ENCODE measurements at regions not wholly inside any gene's neighbourhood (a gene's known extent, or its start where the extent isn't known, plus 50 kb on each side); places are given as distances from the start of the nearest gene placed in this dataset.

GRCh38 chr2:133723133-133723532 is 154.9 kb upstream of the NCKAP5 start:
- Histone ChIP-seq H2AFZ (ENCODE audit: low read length) (no peak overlapping the region), H3K9me2 (ENCODE audit: insufficient read depth, low read length) (no peaks in the 10 kb centered on the region), H3K9me3 (ENCODE audit: low read length) (no peaks in the 10 kb centered on the region), H3K79me2 (ENCODE audit: insufficient read depth, low read depth, low read length) (no peaks in the 10 kb centered on the region), H3K27ac (ENCODE audit: low read depth, low read length, poor library complexity, severe bottlenecking) (no peak overlapping the region), H3K4me1 (ENCODE audit: insufficient read depth, low read length, poor library complexity, severe bottlenecking) (no peaks in the 10 kb centered on the region), H3K36me3 (ENCODE audit: insufficient read depth, low read length) (no peaks in the 10 kb centered on the region), H4K20me1 (ENCODE audit: insufficient read depth, low read length) (no peaks in the 10 kb centered on the region), H3K4me3 (ENCODE audit: low read depth, low read length, poor library complexity, severe bottlenecking) (no peak overlapping the region), H3K4me2 (ENCODE audit: low read length) (no peak overlapping the region)
- no peak for TF ChIP-seq CTCF (conservative IDR thresholded peaks at IDR 0.05; ENCODE audit: low read length)
- CTCF ChIA-PET (ENCODE audit: unreplicated experiment): no interaction called here
- POLR2A ChIA-PET: no interaction called here
- no TSS peak for BruUV-seq (replicated peaks)
- no peak for DNase-seq (ENCODE audit: low spot score)
- intact Hi-C loops (cut with micrococcal nuclease; ENCODE audit: unreplicated experiment): no loop called here

GRCh38 chr2:133726973-133727372 is 158.7 kb upstream of the NCKAP5 start:
- ChIA-PET POLR2A (no interaction called here), CTCF (ENCODE audit: unreplicated experiment) (no interaction called here)
- intact Hi-C loops (cut with micrococcal nuclease; ENCODE audit: unreplicated experiment): no loop called here
- no peaks in the 10 kb centered on the region for H4K20me1 ChIP-seq (ENCODE audit: insufficient read depth, low read length)
- no peak overlapping the region for H3K27ac ChIP-seq (ENCODE audit: low read depth, low read length, poor library complexity, severe bottlenecking)
- no peak overlapping the region for H3K4me2 ChIP-seq (ENCODE audit: low read length)
- H2AFZ ChIP-seq (ENCODE audit: low read length): no peak overlapping the region
- H3K9me2 ChIP-seq (ENCODE audit: insufficient read depth, low read length): no peaks in the 10 kb centered on the region
- no peaks in the 10 kb centered on the region for H3K36me3 ChIP-seq (ENCODE audit: insufficient read depth, low read length)
- no peaks in the 10 kb centered on the region for H3K9me3 ChIP-seq (ENCODE audit: low read length)
- no peaks in the 10 kb centered on the region for H3K79me2 ChIP-seq (ENCODE audit: insufficient read depth, low read depth, low read length)
- TF ChIP-seq EZH2phosphoT487 (IDR thresholded peaks at IDR 0.05; ENCODE audit: borderline replicate concordance, low read depth, low read length) (no peak), CTCF (conservative IDR thresholded peaks at IDR 0.05; ENCODE audit: low read length) (no peak)
- no TSS peak for BruUV-seq (replicated peaks)
- H3K4me3 ChIP-seq (ENCODE audit: low read depth, low read length, poor library complexity, severe bottlenecking): no peak overlapping the region
- no peaks in the 10 kb centered on the region for H3K4me1 ChIP-seq (ENCODE audit: insufficient read depth, low read length, poor library complexity, severe bottlenecking)
- DNase-seq (ENCODE audit: low spot score): no peak

- H3K4me2 ChIP-seq (ENCODE audit: low read length): no peak overlapping the region
- ChIA-PET CTCF (ENCODE audit: unreplicated experiment) (no interaction called here), POLR2A (no interaction called here)
- no TSS peak for BruUV-seq (replicated peaks)
- no peak for TF ChIP-seq CTCF (conservative IDR thresholded peaks at IDR 0.05; ENCODE audit: low read length)
- TF ChIP-seq EZH2phosphoT487 (IDR thresholded peaks at IDR 0.05; ENCODE audit: borderline replicate concordance, low read depth, low read length): no peak
- H3K9me3 ChIP-seq (ENCODE audit: low read length): no peaks in the 10 kb centered on the region
- no peaks in the 10 kb centered on the region for H3K9me2 ChIP-seq (ENCODE audit: insufficient read depth, low read length)
- no peak overlapping the region for H3K27ac ChIP-seq (ENCODE audit: low read depth, low read length, poor library complexity, severe bottlenecking)
- H3K4me3 ChIP-seq (ENCODE audit: low read depth, low read length, poor library complexity, severe bottlenecking): no peak overlapping the region
- H3K36me3 ChIP-seq (ENCODE audit: insufficient read depth, low read length): no peaks in the 10 kb centered on the region
- no peak overlapping the region for H2AFZ ChIP-seq (ENCODE audit: low read length)
- no peaks in the 10 kb centered on the region for H3K4me1 ChIP-seq (ENCODE audit: insufficient read depth, low read length, poor library complexity, severe bottlenecking)
- H4K20me1 ChIP-seq (ENCODE audit: insufficient read depth, low read length): no peaks in the 10 kb centered on the region
- intact Hi-C loops (cut with micrococcal nuclease; ENCODE audit: unreplicated experiment): no loop called here
- no peak for DNase-seq (ENCODE audit: low spot score)
- H3K79me2 ChIP-seq (ENCODE audit: insufficient read depth, low read depth, low read length): no peaks in the 10 kb centered on the region
Observed at GRCh38 chr2:133732059-133732458, 163.8 kb upstream of the NCKAP5 start.
